ENCODE measurements at regions not wholly inside any gene's neighbourhood (a gene's known extent, or its start where the extent isn't known, plus 50 kb on each side); places are given as distances from the start of the nearest gene placed in this dataset.

DNA sequence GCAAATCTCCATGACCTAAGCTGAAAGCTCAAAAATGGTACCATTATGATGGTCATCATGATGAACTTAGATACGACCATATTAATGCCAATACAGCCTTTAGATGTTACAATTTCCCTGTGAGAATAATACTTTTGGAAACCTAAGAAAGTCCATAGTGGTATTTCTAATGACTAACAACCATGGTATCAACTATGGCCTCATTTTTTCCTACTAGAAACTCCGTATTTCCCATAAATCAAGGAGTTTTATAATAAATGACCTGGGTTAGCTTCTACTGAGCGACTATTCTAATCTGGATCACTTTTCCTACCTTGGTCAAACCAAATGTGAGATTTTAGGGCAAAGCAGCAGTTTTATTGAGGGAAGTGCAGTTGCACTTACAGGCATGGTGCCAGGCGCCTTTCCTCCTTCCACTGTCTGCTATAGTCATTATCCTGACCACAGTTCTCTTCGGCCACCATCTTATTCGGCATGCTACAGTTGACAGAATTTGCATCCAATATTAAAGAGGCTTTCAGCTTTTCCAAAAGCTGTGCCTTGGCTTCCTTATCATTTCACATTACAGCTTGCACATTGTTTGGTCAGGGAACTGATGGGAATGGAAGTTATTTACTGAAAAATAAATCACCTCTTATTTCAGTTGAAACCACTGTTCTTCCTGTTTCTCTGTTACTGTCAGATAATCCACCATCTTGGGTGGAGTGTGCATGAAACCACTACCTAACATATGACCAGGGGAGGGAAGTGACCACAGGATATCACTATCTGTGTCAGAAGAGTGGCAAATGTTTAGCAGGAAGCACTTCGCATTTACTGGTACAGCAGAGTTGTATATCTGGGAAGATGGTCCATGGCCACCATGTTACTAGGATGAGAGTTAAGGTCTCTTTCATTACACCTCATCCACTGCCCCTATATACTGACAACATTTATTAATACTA, 74.5 kb upstream of the PICALM start:
- DNase-seq = no peak
- no peaks in the 10 kb centered on the region for H3K9me3 ChIP-seq
- H3K9me2 ChIP-seq = no peaks in the 10 kb centered on the region
- 96% methylated on average over 7 of the region's 7 CpGs for WGBS (ENCODE audit: low lambda C conversion rate)
- H3K4me3 ChIP-seq (ENCODE audit: low read depth in 2 of 2, low read length in 1 of 2) = no peak overlapping the region
- ChIA-PET CTCF (interaction anchor here (2.0 kb wide), 1 partner anchor 102 kb away, joined by 4 read pairs; no protein-coding TSS in a partner anchor), POLR2A (no interaction called here)
- no peak overlapping the region for H3K4me2 ChIP-seq
- no peak overlapping the region for H3K27ac ChIP-seq (ENCODE audit: low read depth in 2 of 2, low read length in 1 of 2)
- no peaks in the 10 kb centered on the region for H3K36me3 ChIP-seq (replicated peaks in 1 of 2; ENCODE audit: control insufficient read depth in 1 of 2, insufficient read depth in 2 of 2, low read length in 1 of 2)
- H4K20me1 ChIP-seq (ENCODE audit: insufficient read depth) = no peaks in the 10 kb centered on the region
- no peak overlapping the region for H3K9ac ChIP-seq
- no peaks in the 10 kb centered on the region for H3K4me1 ChIP-seq (ENCODE audit: control insufficient read depth in 1 of 2, insufficient read depth in 2 of 2, low read depth in 1 of 2, low read length in 1 of 2)
- H3K27me3 ChIP-seq (ENCODE audit: insufficient read depth) = no peaks in the 10 kb centered on the region
- H3F3A ChIP-seq (replicated peaks; ENCODE audit: insufficient read depth) = no peaks in the 10 kb centered on the region
- H2AFZ ChIP-seq (ENCODE audit: low read depth) = no peak overlapping the region
- TF ChIP-seq RCOR1 (IDR thresholded peaks at IDR 0.05; ENCODE audit: low read length) (no peak), ELF1 (IDR thresholded peaks at IDR 0.05) (no peak), TAF1 (IDR thresholded peaks at IDR 0.05; ENCODE audit: borderline replicate concordance, low read depth, low read length) (no peak), TCF12 (IDR thresholded peaks at IDR 0.05) (no peak), FOXJ3 (CRISPR knock-in tag; IDR thresholded peaks at IDR 0.05) (no peak), RXRA (IDR thresholded peaks at IDR 0.05; ENCODE audit: borderline replicate concordance, low read depth) (no peak), EP300 (IDR thresholded peaks at IDR 0.05; ENCODE audit: borderline replicate concordance in 1 of 2, low read depth in 1 of 2, low read length in 1 of 2) (no peak), CHD2 (IDR thresholded peaks at IDR 0.05; ENCODE audit: low read length, partially characterized antibody) (no peak), EZH2phosphoT487 (IDR thresholded peaks at IDR 0.05; ENCODE audit: borderline replicate concordance, low read depth) (no peak), CTCF (IDR thresholded peaks at IDR 0.05) (no peak), MEF2A (IDR thresholded peaks at IDR 0.05; ENCODE audit: borderline replicate concordance, low read depth) (no peak), ZBTB33 (IDR thresholded peaks at IDR 0.05; ENCODE audit: borderline replicate concordance, low read depth) (no peak), POLR2AphosphoS5 (IDR thresholded peaks at IDR 0.05; ENCODE audit: low read depth, low read length) (no peak), RAD21 (IDR thresholded peaks at IDR 0.05; ENCODE audit: low read length) (no peak), NRF1 (IDR thresholded peaks at IDR 0.05; ENCODE audit: low read depth, low read length) (no peak)
- TF ChIP-seq, protein P1, sequence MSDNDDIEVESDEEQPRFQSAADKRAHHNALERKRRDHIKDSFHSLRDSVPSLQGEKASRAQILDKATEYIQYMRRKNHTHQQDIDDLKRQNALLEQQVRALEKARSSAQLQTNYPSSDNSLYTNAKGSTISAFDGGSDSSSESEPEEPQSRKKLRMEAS (IDR thresholded peaks at IDR 0.05; ENCODE audit: low read depth) = no peak
- TF ChIP-seq, protein P2, sequence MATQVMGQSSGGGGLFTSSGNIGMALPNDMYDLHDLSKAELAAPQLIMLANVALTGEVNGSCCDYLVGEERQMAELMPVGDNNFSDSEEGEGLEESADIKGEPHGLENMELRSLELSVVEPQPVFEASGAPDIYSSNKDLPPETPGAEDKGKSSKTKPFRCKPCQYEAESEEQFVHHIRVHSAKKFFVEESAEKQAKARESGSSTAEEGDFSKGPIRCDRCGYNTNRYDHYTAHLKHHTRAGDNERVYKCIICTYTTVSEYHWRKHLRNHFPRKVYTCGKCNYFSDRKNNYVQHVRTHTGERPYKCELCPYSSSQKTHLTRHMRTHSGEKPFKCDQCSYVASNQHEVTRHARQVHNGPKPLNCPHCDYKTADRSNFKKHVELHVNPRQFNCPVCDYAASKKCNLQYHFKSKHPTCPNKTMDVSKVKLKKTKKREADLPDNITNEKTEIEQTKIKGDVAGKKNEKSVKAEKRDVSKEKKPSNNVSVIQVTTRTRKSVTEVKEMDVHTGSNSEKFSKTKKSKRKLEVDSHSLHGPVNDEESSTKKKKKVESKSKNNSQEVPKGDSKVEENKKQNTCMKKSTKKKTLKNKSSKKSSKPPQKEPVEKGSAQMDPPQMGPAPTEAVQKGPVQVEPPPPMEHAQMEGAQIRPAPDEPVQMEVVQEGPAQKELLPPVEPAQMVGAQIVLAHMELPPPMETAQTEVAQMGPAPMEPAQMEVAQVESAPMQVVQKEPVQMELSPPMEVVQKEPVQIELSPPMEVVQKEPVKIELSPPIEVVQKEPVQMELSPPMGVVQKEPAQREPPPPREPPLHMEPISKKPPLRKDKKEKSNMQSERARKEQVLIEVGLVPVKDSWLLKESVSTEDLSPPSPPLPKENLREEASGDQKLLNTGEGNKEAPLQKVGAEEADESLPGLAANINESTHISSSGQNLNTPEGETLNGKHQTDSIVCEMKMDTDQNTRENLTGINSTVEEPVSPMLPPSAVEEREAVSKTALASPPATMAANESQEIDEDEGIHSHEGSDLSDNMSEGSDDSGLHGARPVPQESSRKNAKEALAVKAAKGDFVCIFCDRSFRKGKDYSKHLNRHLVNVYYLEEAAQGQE (IDR thresholded peaks at IDR 0.05; ENCODE audit: low read depth, low read length) = no peak
- no peaks in the 10 kb centered on the region for H3K79me2 ChIP-seq (ENCODE audit: insufficient read depth)

All from SK-N-SH (cell line).